OCI-LY3 (cell line): ENCODE measurements at regions not wholly inside any gene's neighbourhood (a gene's known extent, or its start where the extent isn't known, plus 50 kb on each side); places are given as distances from the start of the nearest gene placed in this dataset.

Source experiments
- H2AFZ ChIP-seq: fragments of 200-600, 300-600 bp; shearing (Covaris generic); 2 replicates; pipeline ENCODE4 v1.6.0; 2014; ENCODE audit warnings: antibody characterized with exemption, low read depth, low read length
- H3K27ac ChIP-seq: fragments of 200-600, 300-600 bp; sonication (generic); 2 replicates; pipeline ENCODE4 v1.5.1; 2014; ENCODE audit warnings: mild to moderate bottlenecking, low read length, moderate library complexity, mixed read lengths
- H3K27me3 ChIP-seq: fragments of 200-600, 300-600 bp; sonication (generic); 2 replicates; pipeline ENCODE4 v1.6.1; 2014; ENCODE audit warnings: low read depth, low read length, mixed read lengths
- H3K36me3 ChIP-seq: fragments of 200-600, 300-600 bp; sonication (generic); replicated peaks from 2 replicates; pipeline ENCODE3; 2014; ENCODE audit warnings: low read depth, low read length, mixed read lengths
- H3K4me1 ChIP-seq: fragments of 300-600, 200-600 bp; sonication (generic); 2 replicates; pipeline ENCODE4 v1.6.1; 2014; ENCODE audit warnings: low read length, mixed read lengths
- H3K4me2 ChIP-seq: fragments of 200-600, 300-600 bp; sonication (generic); 2 replicates; pipeline ENCODE4 v1.6.1; 2014; ENCODE audit warnings: low read length, mixed read lengths
- H3K4me3 ChIP-seq: fragments of 300-600, 200-600 bp; sonication (generic); 2 replicates; pipeline ENCODE4 v1.5.1; 2014; ENCODE audit warnings: antibody characterized with exemption, mild to moderate bottlenecking, low read length, moderate library complexity
- H3K79me2 ChIP-seq: fragments of 300-600, 200-600 bp; shearing (Covaris generic); 2 replicates; pipeline ENCODE4 v1.6.1; 2014; ENCODE audit warnings: mild to moderate bottlenecking, low read length, mixed read lengths
- H3K9ac ChIP-seq: fragments of 300-600, 200-600 bp; shearing (Covaris generic); 2 replicates; pipeline ENCODE4 v1.6.0; 2014; ENCODE audit warnings: mild to moderate bottlenecking, low read length, moderate library complexity
- H3K9me3 ChIP-seq: fragments of 200-600, 300-600 bp; shearing (Covaris generic); 2 replicates; pipeline ENCODE4 v1.6.1; 2014; ENCODE audit warnings: low read length, mixed read lengths; ENCODE audit not compliant: insufficient read depth
- H4K20me1 ChIP-seq: fragments of 200-600, 300-600 bp; sonication (generic); 2 replicates; pipeline ENCODE4 v1.6.1; 2016; ENCODE audit warnings: low read length, mixed read lengths; ENCODE audit not compliant: insufficient read depth
- EZH2phosphoT487 ChIP-seq: fragments of 200-600 bp; shearing (Covaris generic); IDR thresholded peaks from 2 replicates; pipeline ENCODE4 v1.6.1; 2018; ENCODE audit warnings: antibody characterized with exemption, mixed run types, low read depth
- TF ChIP-seq, protein P1 (sequence below): fragments of 200-600, 300-600 bp; sonication (generic); IDR thresholded peaks from 2 replicates; pipeline ENCODE4 v1.5.1; 2014; ENCODE audit warnings: antibody characterized with exemption, low read length, low read depth

DNA sequence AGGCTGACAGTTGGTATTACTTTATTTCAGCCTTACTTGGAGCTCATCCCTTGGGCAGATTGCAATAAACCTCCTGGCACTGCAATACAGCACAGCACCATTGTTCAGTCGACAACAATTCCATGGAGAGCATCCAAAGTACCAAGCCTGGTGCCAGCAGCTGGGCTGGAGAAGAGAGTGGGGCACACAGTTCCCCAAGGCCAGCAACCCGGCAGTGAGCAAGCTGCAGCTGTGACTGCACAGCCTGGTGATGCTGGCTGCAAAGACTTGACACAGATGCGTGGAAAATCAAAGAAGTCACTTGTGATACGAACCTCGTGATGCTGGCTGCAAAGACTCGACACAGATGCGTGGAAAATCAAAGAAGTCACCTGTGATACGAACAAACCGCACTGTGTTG is 125.4 kb downstream of the ATPSCKMT start:
- H2AFZ ChIP-seq = no peak overlapping the region
- no peak overlapping the region for H3K4me2 ChIP-seq
- H3K9ac ChIP-seq = no peak overlapping the region
- H3K4me1 ChIP-seq = no peaks in the 10 kb centered on the region
- H3K36me3 ChIP-seq = no peaks in the 10 kb centered on the region
- no peaks in the 10 kb centered on the region for H3K9me3 ChIP-seq
- no peaks in the 10 kb centered on the region for H4K20me1 ChIP-seq
- no peaks in the 10 kb centered on the region for H3K79me2 ChIP-seq
- no peak overlapping the region for H3K27ac ChIP-seq
- H3K4me3 ChIP-seq = no peak overlapping the region
- H3K27me3 ChIP-seq = no peaks in the 10 kb centered on the region
- no peak for TF ChIP-seq EZH2phosphoT487
- TF ChIP-seq, protein P1, sequence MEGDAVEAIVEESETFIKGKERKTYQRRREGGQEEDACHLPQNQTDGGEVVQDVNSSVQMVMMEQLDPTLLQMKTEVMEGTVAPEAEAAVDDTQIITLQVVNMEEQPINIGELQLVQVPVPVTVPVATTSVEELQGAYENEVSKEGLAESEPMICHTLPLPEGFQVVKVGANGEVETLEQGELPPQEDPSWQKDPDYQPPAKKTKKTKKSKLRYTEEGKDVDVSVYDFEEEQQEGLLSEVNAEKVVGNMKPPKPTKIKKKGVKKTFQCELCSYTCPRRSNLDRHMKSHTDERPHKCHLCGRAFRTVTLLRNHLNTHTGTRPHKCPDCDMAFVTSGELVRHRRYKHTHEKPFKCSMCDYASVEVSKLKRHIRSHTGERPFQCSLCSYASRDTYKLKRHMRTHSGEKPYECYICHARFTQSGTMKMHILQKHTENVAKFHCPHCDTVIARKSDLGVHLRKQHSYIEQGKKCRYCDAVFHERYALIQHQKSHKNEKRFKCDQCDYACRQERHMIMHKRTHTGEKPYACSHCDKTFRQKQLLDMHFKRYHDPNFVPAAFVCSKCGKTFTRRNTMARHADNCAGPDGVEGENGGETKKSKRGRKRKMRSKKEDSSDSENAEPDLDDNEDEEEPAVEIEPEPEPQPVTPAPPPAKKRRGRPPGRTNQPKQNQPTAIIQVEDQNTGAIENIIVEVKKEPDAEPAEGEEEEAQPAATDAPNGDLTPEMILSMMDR = no peak

DNA sequence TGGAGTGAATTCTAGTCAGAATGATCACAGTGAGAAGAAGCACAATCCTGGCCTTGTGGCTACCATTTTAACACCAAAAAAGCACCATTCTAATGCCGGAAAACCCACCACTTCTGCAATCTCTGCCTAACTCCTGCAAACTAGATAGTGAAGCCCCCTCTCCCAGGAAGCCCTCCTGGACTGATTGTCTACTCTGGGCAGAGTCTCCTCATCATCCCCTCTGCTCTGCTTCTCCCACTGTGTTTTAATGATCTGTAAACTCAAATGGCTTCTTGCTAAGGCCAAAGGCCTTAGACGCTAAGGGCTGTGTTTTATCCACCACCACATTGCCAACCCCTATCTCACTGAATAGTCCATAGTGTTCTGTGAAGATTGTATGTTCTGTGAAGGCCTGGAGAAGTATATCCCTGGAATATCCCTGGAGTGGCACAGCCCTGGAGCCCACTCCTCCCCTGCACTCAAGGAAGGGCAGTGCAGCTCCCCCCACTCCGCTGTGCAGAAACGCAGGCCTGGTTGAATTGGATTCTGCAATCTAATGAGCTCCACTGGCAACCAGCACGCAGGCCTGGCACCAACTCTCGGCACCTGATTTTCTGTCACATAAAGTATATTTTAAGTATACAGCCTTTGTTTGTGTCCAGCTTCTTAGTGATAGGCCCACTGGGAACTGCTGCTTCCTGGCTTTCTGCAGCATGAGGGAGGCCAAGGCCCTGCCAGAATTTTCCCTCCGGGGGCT is 126.3 kb downstream of the ATPSCKMT start:
- Histone ChIP-seq H3K36me3 (no peaks in the 10 kb centered on the region), H3K27me3 (no peaks in the 10 kb centered on the region), H3K27ac (no peak overlapping the region), H3K79me2 (no peaks in the 10 kb centered on the region), H3K4me2 (no peak overlapping the region), H3K4me1 (no peaks in the 10 kb centered on the region), H4K20me1 (no peaks in the 10 kb centered on the region), H2AFZ (no peak overlapping the region), H3K9me3 (no peaks in the 10 kb centered on the region), H3K4me3 (no peak overlapping the region), H3K9ac (no peak overlapping the region)
- no peak for TF ChIP-seq EZH2phosphoT487

DNA sequence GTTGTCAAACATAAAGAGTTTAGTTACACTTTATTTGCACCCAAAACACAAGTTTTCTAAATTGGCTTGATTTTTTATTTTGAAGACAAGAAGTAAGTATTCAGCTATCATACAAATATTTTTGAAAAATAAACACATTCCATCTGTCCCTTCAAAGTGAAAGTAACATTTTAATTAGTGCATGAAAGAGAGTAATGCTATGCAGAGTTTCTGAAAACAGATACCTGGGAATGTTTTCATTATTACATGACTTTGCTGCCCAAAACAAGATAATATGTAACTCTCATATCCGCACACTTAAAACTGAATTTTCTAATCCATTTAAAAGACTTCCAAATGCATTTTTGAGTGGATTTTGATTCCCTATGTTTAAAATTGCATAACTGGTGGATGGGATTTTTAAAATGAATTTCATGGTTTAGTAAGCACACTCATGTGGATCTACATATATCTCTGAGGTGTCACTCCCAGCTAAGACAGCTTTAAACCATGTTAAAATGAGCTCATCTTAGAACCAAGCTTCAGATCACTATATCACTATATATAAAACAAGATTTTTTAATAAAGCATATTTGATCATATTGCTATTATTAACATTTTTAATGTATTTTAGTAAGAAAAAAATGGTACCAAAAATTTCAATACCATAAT is 127.5 kb downstream of the ATPSCKMT start:
- Histone ChIP-seq H3K9me3 (no peaks in the 10 kb centered on the region), H3K27me3 (no peaks in the 10 kb centered on the region), H3K36me3 (no peaks in the 10 kb centered on the region), H3K4me2 (no peak overlapping the region), H3K9ac (no peak overlapping the region), H3K4me1 (no peaks in the 10 kb centered on the region), H3K4me3 (no peak overlapping the region), H3K27ac (no peak overlapping the region), H2AFZ (no peak overlapping the region), H4K20me1 (no peaks in the 10 kb centered on the region), H3K79me2 (no peaks in the 10 kb centered on the region)
- TF ChIP-seq, protein P1 = no peak
- no peak for TF ChIP-seq EZH2phosphoT487

DNA sequence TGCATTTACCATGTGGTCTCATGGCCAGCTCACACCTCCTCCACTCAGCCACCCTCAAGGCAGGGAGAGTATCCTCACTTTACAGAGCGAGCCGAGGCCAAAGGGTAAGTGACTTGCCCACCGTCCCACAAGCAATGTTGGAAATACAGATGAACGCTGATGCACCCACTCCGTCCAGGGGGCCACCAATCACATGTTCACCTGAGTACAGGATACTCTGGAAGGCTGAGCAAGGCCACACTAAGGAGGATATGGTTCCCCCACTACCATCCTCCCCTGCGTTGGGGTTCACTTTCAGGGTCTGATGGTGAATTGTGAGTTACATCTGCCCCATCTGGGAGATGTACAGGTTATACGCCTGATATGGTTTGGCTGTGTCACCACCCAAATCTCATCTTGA is 128.8 kb downstream of the ATPSCKMT start:
- H3K4me3 ChIP-seq = no peak overlapping the region
- no peak overlapping the region for H3K27ac ChIP-seq
- H4K20me1 ChIP-seq = no peaks in the 10 kb centered on the region
- H3K79me2 ChIP-seq = no peaks in the 10 kb centered on the region
- TF ChIP-seq EZH2phosphoT487 = no peak
- TF ChIP-seq, protein P1 = no peak
- H3K4me2 ChIP-seq = no peak overlapping the region
- H3K4me1 ChIP-seq = no peaks in the 10 kb centered on the region
- no peak overlapping the region for H3K9ac ChIP-seq
- no peaks in the 10 kb centered on the region for H3K27me3 ChIP-seq
- no peak overlapping the region for H2AFZ ChIP-seq
- H3K9me3 ChIP-seq = no peaks in the 10 kb centered on the region
- H3K36me3 ChIP-seq = no peaks in the 10 kb centered on the region
